ENCODE measurements at regions not wholly inside any gene's neighbourhood (a gene's known extent, or its start where the extent isn't known, plus 50 kb on each side); places are given as distances from the start of the nearest gene placed in this dataset.
"Not testable (repeated sequence)": the region's sequence is repeated elsewhere in the genome, so short reads cannot be mapped to it uniquely, and the experiment has no call there.

GRCh38 chr1:121516234-121516967, 331.6 kb downstream of the SRGAP2C start:
- Mint-ChIP-seq H3K9me3 (ENCODE audit: low read depth) (peaks cover 3% of the 10 kb centered on the region), H3K4me1 (ENCODE audit: low read depth) (peaks cover 8% of the 10 kb centered on the region), H3K36me3 (ENCODE audit: low read depth) (no peaks in the 10 kb centered on the region), H3K27me3 (ENCODE audit: low read depth) (peaks cover 2% of the 10 kb centered on the region), H3K4me3 (ENCODE audit: unreplicated experiment) (no peak overlapping the region), H3K27ac (ENCODE audit: unreplicated experiment) (no peak overlapping the region)
- TF ChIP-seq CTCF (IDR thresholded peaks at IDR 0.05), result no peak
- no peak for DNase-seq (ENCODE audit: low spot score)

GRCh38 chr1:121517586-121518230, 332.9 kb downstream of the SRGAP2C start:
- Mint-ChIP-seq H3K4me3 (ENCODE audit: unreplicated experiment) (no peak overlapping the region), H3K27ac (ENCODE audit: unreplicated experiment) (no peak overlapping the region), H3K36me3 (ENCODE audit: low read depth) (no peaks in the 10 kb centered on the region), H3K9me3 (ENCODE audit: low read depth) (peaks cover 3% of the 10 kb centered on the region), H3K4me1 (ENCODE audit: low read depth) (peaks cover 8% of the 10 kb centered on the region), H3K27me3 (ENCODE audit: low read depth) (no peaks in the 10 kb centered on the region)
- no peak for TF ChIP-seq CTCF (IDR thresholded peaks at IDR 0.05)
- no peak for DNase-seq (ENCODE audit: low spot score)

GRCh38 chr1:121518726-121519041, 333.9 kb downstream of the SRGAP2C start:
- no peak for DNase-seq (ENCODE audit: low spot score)
- Mint-ChIP-seq H3K36me3 (ENCODE audit: low read depth) (no peaks in the 10 kb centered on the region), H3K4me3 (ENCODE audit: unreplicated experiment) (peak overlapping the region; percentile 86), H3K9me3 (ENCODE audit: low read depth) (peaks cover 4% of the 10 kb centered on the region), H3K4me1 (ENCODE audit: low read depth) (peaks cover 8% of the 10 kb centered on the region), H3K27me3 (ENCODE audit: low read depth) (no peaks in the 10 kb centered on the region), H3K27ac (ENCODE audit: unreplicated experiment) (no peak overlapping the region)
- no peak for TF ChIP-seq CTCF (IDR thresholded peaks at IDR 0.05)

GRCh38 chr1:121519042-121519755, 334.4 kb downstream of the SRGAP2C start:
- peak; percentile 90 for DNase-seq (ENCODE audit: low spot score)
- H3K27ac Mint-ChIP-seq (ENCODE audit: unreplicated experiment), result no peak overlapping the region
- peaks cover 3% of the 10 kb centered on the region for H3K9me3 Mint-ChIP-seq (ENCODE audit: low read depth)
- H3K4me1 Mint-ChIP-seq (ENCODE audit: low read depth), result peaks cover 8% of the 10 kb centered on the region
- no peaks in the 10 kb centered on the region for H3K36me3 Mint-ChIP-seq (ENCODE audit: low read depth)
- TF ChIP-seq CTCF (IDR thresholded peaks at IDR 0.05), result peak; percentile 28
- H3K27me3 Mint-ChIP-seq (ENCODE audit: low read depth), result no peaks in the 10 kb centered on the region
- peak overlapping the region; percentile 86 for H3K4me3 Mint-ChIP-seq (ENCODE audit: unreplicated experiment)

- H3K36me3 Mint-ChIP-seq (ENCODE audit: low read depth); H3K27me3 Mint-ChIP-seq (ENCODE audit: low read depth); H3K4me1 Mint-ChIP-seq (ENCODE audit: low read depth); H3K9me3 Mint-ChIP-seq (ENCODE audit: low read depth); DNase-seq (ENCODE audit: low spot score); H3K27ac Mint-ChIP-seq (ENCODE audit: unreplicated experiment): not testable (repeated sequence)
- H3K4me3 Mint-ChIP-seq (ENCODE audit: unreplicated experiment), result peak overlapping the region; percentile 86
Measured at GRCh38 chr1:121519756-121520286, 335.0 kb downstream of the SRGAP2C start.

Measured in chondrocyte (in vitro differentiated cells).